ENCODE measurements at regions not wholly inside any gene's neighbourhood (a gene's known extent, or its start where the extent isn't known, plus 50 kb on each side); places are given as distances from the start of the nearest gene placed in this dataset.

DNA sequence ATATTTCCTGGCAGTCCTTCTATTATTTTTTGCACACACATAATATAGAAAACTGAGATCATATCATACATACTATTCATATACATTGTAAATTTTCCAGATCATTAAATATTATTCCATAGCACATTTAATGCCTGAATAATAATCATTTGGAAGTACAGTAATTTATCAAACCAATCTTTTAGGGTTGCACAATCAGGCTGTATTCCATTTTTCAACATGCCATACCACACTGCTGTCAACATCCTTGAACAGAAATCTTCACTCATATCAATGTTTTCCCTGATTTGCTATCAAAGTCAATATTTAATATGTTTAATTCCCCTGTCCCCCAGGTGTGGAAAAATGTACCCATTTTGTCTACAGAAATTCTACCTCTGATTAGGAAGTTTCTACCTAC lies 122.7 kb upstream of the ADGRF1 start:
- no peak overlapping the region for H2BK120ac ChIP-seq (replicated peaks; ENCODE audit: low read depth, low read length)
- H3K56ac ChIP-seq (replicated peaks; ENCODE audit: insufficient read length, low read depth, low read length), result no peak overlapping the region
- H2BK20ac ChIP-seq (ENCODE audit: low read length), result no peak overlapping the region
- no peaks in the 10 kb centered on the region for H3K79me1 ChIP-seq (ENCODE audit: low read depth, low read length)
- H3K4me2 ChIP-seq (ENCODE audit: insufficient read depth in 1 of 2, low read depth in 2 of 2, low read length in 2 of 2), result no peak overlapping the region
- no peaks in the 10 kb centered on the region for H3K9me3 ChIP-seq (ENCODE audit: insufficient read depth in 2 of 2, low read depth in 1 of 2, low read length in 1 of 2)
- no peak overlapping the region for H3K4me3 ChIP-seq (ENCODE audit: extremely low read depth in 1 of 4, insufficient read depth in 2 of 4, low read depth in 3 of 4, low read length in 4 of 4)
- H3K23me2 ChIP-seq (ENCODE audit: low read depth, low read length), result no peaks in the 10 kb centered on the region
- no peak for FAIRE-seq
- no peak overlapping the region for H2AK5ac ChIP-seq (ENCODE audit: low read depth, low read length)
- H4K20me1 ChIP-seq (replicated peaks in 1 of 2; ENCODE audit: control insufficient read depth in 1 of 2, insufficient read depth in 2 of 2, low read length in 2 of 2), result no peaks in the 10 kb centered on the region
- H3K79me2 ChIP-seq (ENCODE audit: control insufficient read depth in 1 of 2, insufficient read depth in 2 of 2, low read length in 2 of 2), result no peaks in the 10 kb centered on the region
- no peak overlapping the region for H4K91ac ChIP-seq (replicated peaks; ENCODE audit: insufficient read length, low read length)
- no peak overlapping the region for H3K14ac ChIP-seq (ENCODE audit: insufficient read length)
- H2BK15ac ChIP-seq (ENCODE audit: low read length), result no peak overlapping the region
- H3K23ac ChIP-seq (ENCODE audit: insufficient read length), result no peak overlapping the region
- CTCF ChIA-PET (ENCODE audit: partially characterized antibody), result interaction anchor here (0.7 kb wide), 1 partner anchor 485 kb away, joined by 3 read pairs; no protein-coding TSS in a partner anchor
- H2BK5ac ChIP-seq (ENCODE audit: low read depth, low read length), result no peak overlapping the region
- no peak overlapping the region for H2BK12ac ChIP-seq (ENCODE audit: low read depth, low read length)
- H3K27me3 ChIP-seq (replicated peaks in 1 of 4; ENCODE audit: control insufficient read depth in 3 of 4, extremely low read depth in 1 of 4, insufficient read depth in 3 of 4, low read length in 3 of 4), result no peaks in the 10 kb centered on the region
- no peak overlapping the region for H4K8ac ChIP-seq (ENCODE audit: extremely low read depth, insufficient read depth, low read length)
- no peak for TF ChIP-seq EP300 (IDR thresholded peaks at IDR 0.05; ENCODE audit: borderline replicate concordance in 1 of 2, low read depth in 2 of 2, low read length in 2 of 2)
- TF ChIP-seq BCL11A (IDR thresholded peaks at IDR 0.05; ENCODE audit: low read depth in 2 of 2, low read length in 2 of 2), result no peak
- TF ChIP-seq EGR1 (IDR thresholded peaks at IDR 0.05; ENCODE audit: borderline replicate concordance, low read depth, low read length), result no peak
- no peak for TF ChIP-seq RXRA (IDR thresholded peaks at IDR 0.05; ENCODE audit: insufficient read depth, low read depth, low read length)
- no peak for TF ChIP-seq ZNF274 (IDR thresholded peaks at IDR 0.05; ENCODE audit: borderline replicate concordance, extremely low read depth, low read length)
- TF ChIP-seq RBBP5 (IDR thresholded peaks at IDR 0.05; ENCODE audit: borderline replicate concordance, low read depth, low read length), result no peak
- no peak for TF ChIP-seq KDM4A (IDR thresholded peaks at IDR 0.05; ENCODE audit: low read depth, low read length, severe bottlenecking)
- no peak for TF ChIP-seq TAF1 (IDR thresholded peaks at IDR 0.05; ENCODE audit: low read depth, low read length)
- H2AFZ ChIP-seq (ENCODE audit: low read length), result no peak overlapping the region
- POLR2A ChIA-PET (ENCODE audit: partially characterized antibody), result no interaction called here
- no peak overlapping the region for H4K5ac ChIP-seq (ENCODE audit: insufficient read length, low read depth, low read length)
- peaks cover 0 to 5% (median 4%) of the 10 kb centered on the region in 4 experiments; a peak in 5 of 7 replicates for H3K4me1 ChIP-seq (replicated peaks in 1 of 4; ENCODE audit: control insufficient read depth in 3 of 4, insufficient read depth in 4 of 4, low read length in 3 of 4)
- no peak overlapping the region for H3K9ac ChIP-seq (replicated peaks in 1 of 4; ENCODE audit: extremely low read depth in 1 of 4, low read depth in 3 of 4, low read length in 3 of 4)
- H3K27ac ChIP-seq (ENCODE audit: low read depth, low read length), result no peak overlapping the region
- no peak overlapping the region for H3K4ac ChIP-seq (replicated peaks; ENCODE audit: insufficient read length, low read depth, low read length)
- no peak overlapping the region for H3K18ac ChIP-seq (ENCODE audit: extremely low read depth, low read length)
- DNase-seq (ENCODE audit: low read depth in 1 of 2, low spot score in 2 of 2), result no peak
- no peaks in the 10 kb centered on the region for H3K36me3 ChIP-seq (ENCODE audit: control insufficient read depth in 2 of 4, insufficient read depth in 4 of 4, low read length in 3 of 4)
